Choroid plexus epithelial cell (primary cell): ENCODE measurements at regions not wholly inside any gene's neighbourhood (a gene's known extent, or its start where the extent isn't known, plus 50 kb on each side); places are given as distances from the start of the nearest gene placed in this dataset.

Experiments
- DNase-seq: peaks from one replicate; pipeline ENCODE4 v3.0.0-alpha.2; 2010; ENCODE audit warnings: low read depth
- H3K4me3 ChIP-seq: 2 replicates; pipeline ENCODE4 v1.5.1; 2011; ENCODE audit warnings: low read depth, mild to moderate bottlenecking, control low read depth, low read length, moderate library complexity
- TF ChIP-seq, protein P1 (sequence below): conservative IDR thresholded peaks from 2 replicates; pipeline ENCODE4 v1.5.1; 2011; ENCODE audit warnings: low read depth, mild to moderate bottlenecking, control low read depth, inconsistent platforms, low read length, moderate library complexity

DNA sequence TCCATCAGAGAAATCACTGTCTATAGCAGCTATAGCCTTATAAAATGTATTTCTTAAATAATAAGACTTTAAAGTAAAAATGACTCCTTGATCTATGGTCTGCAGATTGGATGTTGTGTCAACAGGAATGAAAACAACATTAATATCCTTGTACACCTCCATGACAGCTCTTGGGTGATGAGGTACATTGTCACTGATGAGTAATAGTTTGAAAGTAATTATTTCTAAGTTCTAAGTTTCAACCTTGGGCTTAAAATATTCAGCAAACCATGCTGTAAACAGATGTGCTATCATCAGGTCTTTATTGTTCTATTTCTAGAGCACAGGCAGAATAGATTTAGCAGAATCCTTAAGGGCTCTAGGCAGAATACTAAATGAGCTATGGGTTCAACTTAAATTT lies 568.2 kb upstream of the BCHE start:
- TF ChIP-seq, protein P1, sequence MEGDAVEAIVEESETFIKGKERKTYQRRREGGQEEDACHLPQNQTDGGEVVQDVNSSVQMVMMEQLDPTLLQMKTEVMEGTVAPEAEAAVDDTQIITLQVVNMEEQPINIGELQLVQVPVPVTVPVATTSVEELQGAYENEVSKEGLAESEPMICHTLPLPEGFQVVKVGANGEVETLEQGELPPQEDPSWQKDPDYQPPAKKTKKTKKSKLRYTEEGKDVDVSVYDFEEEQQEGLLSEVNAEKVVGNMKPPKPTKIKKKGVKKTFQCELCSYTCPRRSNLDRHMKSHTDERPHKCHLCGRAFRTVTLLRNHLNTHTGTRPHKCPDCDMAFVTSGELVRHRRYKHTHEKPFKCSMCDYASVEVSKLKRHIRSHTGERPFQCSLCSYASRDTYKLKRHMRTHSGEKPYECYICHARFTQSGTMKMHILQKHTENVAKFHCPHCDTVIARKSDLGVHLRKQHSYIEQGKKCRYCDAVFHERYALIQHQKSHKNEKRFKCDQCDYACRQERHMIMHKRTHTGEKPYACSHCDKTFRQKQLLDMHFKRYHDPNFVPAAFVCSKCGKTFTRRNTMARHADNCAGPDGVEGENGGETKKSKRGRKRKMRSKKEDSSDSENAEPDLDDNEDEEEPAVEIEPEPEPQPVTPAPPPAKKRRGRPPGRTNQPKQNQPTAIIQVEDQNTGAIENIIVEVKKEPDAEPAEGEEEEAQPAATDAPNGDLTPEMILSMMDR = no peak
- no peak overlapping the region for H3K4me3 ChIP-seq
- no peak for DNase-seq

DNA sequence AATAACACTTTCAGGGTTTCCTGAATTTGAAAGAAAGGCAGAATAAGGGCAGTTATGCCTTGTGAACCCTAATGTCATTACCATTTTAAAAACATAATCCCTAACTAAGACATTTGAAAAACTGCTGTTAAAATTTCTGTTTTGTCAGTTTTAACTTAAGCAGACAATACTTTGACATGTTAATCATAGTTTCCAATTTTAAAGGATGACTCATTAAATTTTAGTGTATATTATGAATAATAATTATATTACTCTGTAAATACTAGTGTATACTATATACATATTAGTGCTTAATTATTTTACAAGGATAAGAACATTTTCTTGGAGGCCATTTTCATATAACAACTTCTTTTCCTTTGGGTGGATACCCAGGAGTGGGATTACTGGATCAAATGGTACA lies 553.1 kb upstream of the BCHE start:
- TF ChIP-seq, protein P1 = no peak
- no peak for DNase-seq
- no peak overlapping the region for H3K4me3 ChIP-seq

DNA sequence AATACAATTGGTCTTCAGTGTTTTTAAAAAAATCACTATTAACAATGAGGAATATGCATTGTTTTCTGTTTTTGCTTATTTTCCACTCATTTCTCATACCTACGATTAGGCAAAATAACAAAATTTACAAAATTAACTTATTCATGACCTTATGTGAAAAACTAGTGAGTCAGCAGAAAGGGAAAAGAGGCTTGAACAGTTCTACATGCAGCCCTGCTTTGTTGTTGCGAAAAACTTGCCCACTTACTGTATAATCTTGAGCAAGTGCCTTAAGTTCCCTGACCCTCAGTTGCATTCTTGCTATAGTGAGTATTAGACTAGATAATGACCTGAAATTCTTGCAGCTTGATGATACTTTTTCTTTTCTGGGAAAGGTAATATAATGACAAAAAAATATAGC lies 551.1 kb upstream of the BCHE start:
- DNase-seq = no peak
- TF ChIP-seq, protein P1 = no peak
- no peak overlapping the region for H3K4me3 ChIP-seq

DNA sequence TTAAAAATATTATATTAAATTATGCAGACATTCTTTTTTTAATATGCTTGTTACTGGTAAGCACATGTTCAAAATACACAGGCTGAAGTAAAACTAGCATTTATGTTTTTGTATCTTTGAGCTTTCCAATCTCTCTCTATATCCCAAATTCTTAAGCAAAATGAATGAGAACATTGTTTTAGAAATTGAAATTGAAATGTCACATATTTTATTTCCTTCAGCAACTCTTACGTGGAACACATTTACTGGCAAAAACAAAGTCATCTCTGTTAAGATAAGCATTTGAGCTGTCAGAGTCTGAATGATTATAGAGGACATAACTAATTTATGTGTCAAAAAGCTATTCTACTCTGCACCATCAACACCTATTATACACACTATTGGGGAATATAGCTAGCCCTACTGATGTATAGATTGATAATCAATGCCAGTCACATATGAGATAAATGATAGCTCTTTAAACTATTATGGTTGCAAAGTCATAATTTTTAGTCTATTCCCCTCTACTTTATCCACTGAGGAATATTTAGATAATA lies 535.4 kb upstream of the BCHE start:
- TF ChIP-seq, protein P1 = no peak
- no peak overlapping the region for H3K4me3 ChIP-seq
- DNase-seq = no peak

DNA sequence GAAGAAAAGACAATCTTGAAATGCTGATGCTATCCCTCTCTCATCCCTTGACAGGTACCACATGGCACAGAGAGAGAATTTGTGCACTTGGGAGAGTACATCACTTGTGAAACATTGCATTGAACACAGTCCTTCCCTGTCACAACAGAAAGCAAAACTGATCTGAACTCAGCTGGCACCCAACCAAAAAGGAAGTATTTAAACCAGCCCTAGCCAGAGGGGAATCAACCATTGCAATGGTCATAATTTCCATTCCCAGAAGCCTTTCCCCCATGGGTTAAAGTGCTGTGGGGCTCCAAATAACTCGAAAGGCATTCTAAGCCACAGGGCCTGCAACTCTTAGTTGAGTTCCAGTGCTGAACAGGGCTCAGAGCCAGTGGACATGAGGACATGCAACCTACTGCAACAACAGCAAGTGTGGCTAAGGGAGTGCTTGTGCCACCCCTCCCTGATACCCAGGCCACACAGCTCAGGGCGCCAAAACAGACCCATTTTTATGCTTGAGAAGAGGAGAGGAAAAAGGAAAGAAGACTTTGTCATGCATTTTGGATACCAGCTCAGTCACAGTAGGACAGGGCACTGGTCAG lies 530.8 kb upstream of the BCHE start:
- TF ChIP-seq, protein P1 = no peak

DNA sequence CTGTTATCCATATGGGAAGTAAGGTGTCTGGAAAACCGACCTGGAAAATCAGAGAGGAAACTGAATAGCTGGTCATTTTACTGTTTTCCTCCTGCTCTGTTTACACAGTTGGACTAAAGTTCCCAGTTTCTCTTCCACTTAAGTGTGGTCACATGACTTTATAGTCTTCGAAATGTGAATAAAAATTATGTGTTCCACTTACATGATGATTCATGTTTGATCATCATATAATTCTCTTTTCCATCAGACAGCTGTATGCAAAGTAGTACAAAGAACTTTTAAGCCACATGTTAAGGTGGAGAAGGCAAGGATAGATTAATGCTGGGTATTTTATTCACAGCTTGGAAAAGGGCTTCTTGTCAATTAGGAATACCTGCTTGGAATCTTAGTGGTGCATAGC lies 525.5 kb upstream of the BCHE start:
- no peak overlapping the region for H3K4me3 ChIP-seq
- TF ChIP-seq, protein P1 = no peak
- no peak for DNase-seq

More for the DNA sequence above, 530.8 kb upstream of the BCHE start:
- H3K4me3 ChIP-seq = no peak overlapping the region
- DNase-seq = no peak

DNA sequence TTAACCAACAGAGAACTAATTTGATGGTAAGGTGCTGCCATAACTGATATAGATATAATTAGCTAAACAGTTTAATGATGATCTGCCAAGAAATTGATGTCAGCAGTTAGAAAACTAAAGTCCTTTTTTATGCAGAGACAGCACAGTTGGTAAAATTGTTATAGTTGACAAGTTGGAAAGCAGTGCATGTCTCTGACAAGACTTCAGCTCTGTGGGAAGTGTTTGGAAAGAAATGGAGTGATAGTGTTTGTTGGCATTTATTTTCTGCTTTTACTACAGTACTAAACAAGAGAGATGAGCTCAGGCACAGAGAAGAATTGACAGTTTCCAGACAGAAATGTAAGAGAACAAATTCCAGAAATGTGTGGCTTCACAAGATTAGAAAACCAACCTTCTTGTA lies 523.5 kb upstream of the BCHE start:
- no peak for DNase-seq

More for the DNA sequence above, 523.5 kb upstream of the BCHE start:
- H3K4me3 ChIP-seq = no peak overlapping the region
- TF ChIP-seq, protein P1 = no peak
